K562 (cell line): ENCODE measurements at regions not wholly inside any gene's neighbourhood (a gene's known extent, or its start where the extent isn't known, plus 50 kb on each side); places are given as distances from the start of the nearest gene placed in this dataset.

ENCODE experiments used
- ATAC-seq: fragments of 200-7000 bp; cut with Tn5 transposase; 3 replicates; pipeline ENCODE4 v1.9.1; 2020; ENCODE audit warnings: moderate library complexity
- BruUV-seq: library from RNA; stranded (reverse); fragments of 400-500 nt; replicated peaks from 2 replicates; lab custom pipeline; 2021; lab: Mats Ljungman, UMichigan
- CTCF ChIA-PET: fragments of 300-600 bp; formaldehyde crosslinking; extraction: SDS; loops from one replicate; lab custom pipeline; 2021; ENCODE audit warnings: low intra/inter-chr PET ratio; lab: Yijun Ruan, JAX
- POLR2A ChIA-PET: fragments of 300-600, 350-650 bp; sonication (Branson Sonifier 250); formaldehyde crosslinking; extraction: SDS; loops from one replicate; lab custom pipeline; 2021; ENCODE audit warnings: antibody characterized with exemption, inconsistent platforms; lab: Yijun Ruan, JAX
- DNase-seq, 4 experiments: peaks; one replicate each; pipeline versions ENCODE4 v3.0.0 to v3.0.0-alpha.2; 2011 to 2018; ENCODE audit warnings: low spot score in 3 of 4, mixed read lengths in 3 of 4; ENCODE audit errors: extremely low read depth in 1 of 4
- FAIRE-seq: peaks from 2 replicates; lab custom pipeline; 2011; peaks lifted over from hg19 to GRCh38; lab: Jason Lieb, UNC
- H2AFZ ChIP-seq: 2 replicates; pipeline ENCODE4 v1.6.0; 2011; ENCODE audit warnings: low read depth, low read length, control low read depth, inconsistent platforms
- H3K27ac ChIP-seq: fragments of 200-600 bp; 3 replicates; pipeline ENCODE4 v1.8.0; 2011; ENCODE audit warnings: low read depth, mild to moderate bottlenecking, control low read depth, inconsistent platforms, low read length, moderate library complexity, mixed read lengths; ENCODE audit errors: extremely low read depth
- H3K27me3 ChIP-seq, 2 experiments: fragments of 300-600 bp in 1 of 2; 2 replicates in 1 of 2; 3 replicates in 1 of 2; pipeline versions ENCODE4 v1.6.0 to v1.8.0; 2011; ENCODE audit warnings: inconsistent platforms in 2 of 2, low read length in 2 of 2, mild to moderate bottlenecking in 1 of 2, mixed read lengths in 1 of 2, moderate library complexity in 1 of 2; ENCODE audit not compliant: control insufficient read depth in 2 of 2, insufficient read depth in 2 of 2
- H3K36me3 ChIP-seq: fragments of 300-600 bp; 3 replicates; pipeline ENCODE4 v1.8.0; 2011; ENCODE audit warnings: mild to moderate bottlenecking, low read length, inconsistent platforms; ENCODE audit not compliant: control insufficient read depth, insufficient read depth
- H3K4me1 ChIP-seq, 2 experiments: fragments of 200-600 bp in 1 of 2; replicated peaks in 1 of 2; 2 replicates in 1 of 2; 3 replicates in 1 of 2; pipeline versions ENCODE4 v1.5.1 to v1.8.0; 2011; ENCODE audit warnings: inconsistent platforms in 2 of 2, low read length in 2 of 2, mild to moderate bottlenecking in 1 of 2, mixed read lengths in 1 of 2, moderate library complexity in 1 of 2; ENCODE audit not compliant: control insufficient read depth in 2 of 2, insufficient read depth in 2 of 2
- H3K4me2 ChIP-seq: 2 replicates; pipeline ENCODE4 v1.6.1; 2011; ENCODE audit warnings: low read length, control low read depth, inconsistent platforms, mixed read lengths; ENCODE audit not compliant: insufficient read depth
- H3K4me3 ChIP-seq: fragments of 200-600 bp; sonication (generic), shearing (Covaris generic); 2 replicates; pipeline ENCODE4 v1.5.1; 2016; ENCODE audit warnings: control low read depth, inconsistent platforms
- H3K79me2 ChIP-seq: fragments of 200-600 bp; 3 replicates; pipeline ENCODE4 v1.8.0; 2011; ENCODE audit warnings: low read length, inconsistent platforms; ENCODE audit not compliant: control insufficient read depth, insufficient read depth
- H3K9ac ChIP-seq, 2 experiments: 2 replicates each; pipeline versions ENCODE4 v1.6.0 to v1.6.1; 2011; ENCODE audit warnings: low read depth in 2 of 2, low read length in 2 of 2, control low read depth in 1 of 2, inconsistent platforms in 1 of 2, mild to moderate bottlenecking in 1 of 2, mixed read lengths in 1 of 2; ENCODE audit not compliant: insufficient read depth in 1 of 2
- H3K9me1 ChIP-seq: one replicate; pipeline ENCODE4 v1.6.0; 2011; ENCODE audit warnings: inconsistent platforms, mild to moderate bottlenecking, low read length, moderate library complexity; ENCODE audit not compliant: control insufficient read depth, insufficient read depth
- H3K9me3 ChIP-seq: replicated peaks from 2 replicates; pipeline ENCODE4 v1.5.1; 2011; ENCODE audit warnings: low read depth, low read length, inconsistent platforms; ENCODE audit not compliant: control insufficient read depth, insufficient read depth
- H4K20me1 ChIP-seq: replicated peaks from 2 replicates; pipeline ENCODE4 v1.6.1; 2011; ENCODE audit warnings: low read length, inconsistent platforms, mixed read lengths; ENCODE audit not compliant: control insufficient read depth, insufficient read depth
- EGR1 ChIP-seq: fragments of 450-650 bp; conservative IDR thresholded peaks from 2 replicates; pipeline ENCODE4 v1.6.1; 2017; ENCODE audit warnings: mild to moderate bottlenecking
- GABPB1 ChIP-seq: sonication (generic); formaldehyde crosslinking; IDR thresholded peaks from 2 replicates; pipeline ENCODE4 v1.8.0; 2022; ENCODE audit warnings: mild to moderate bottlenecking, missing genetic modification reagents
- KAT2B ChIP-seq: IDR thresholded peaks from one replicate; pipeline ENCODE4 v1.6.1; 2012; ENCODE audit warnings: low read depth, mild to moderate bottlenecking, control low read depth, inconsistent platforms, low read length, moderate library complexity
- WGBS: fragments of 100-300 bp; shearing (Covaris generic); methylation state at CpG from one replicate; pipeline ENCODE4 v1.1.6; 2016; ENCODE audit warnings: low coverage, mixed read lengths; ENCODE audit not compliant: insufficient coverage; ENCODE audit errors: missing lambda C conversion rate; 5-methylcytosine and 5-hydroxymethylcytosine counted together
- in situ Hi-C: fragments of 300-500 bp; cut with MboI; formaldehyde crosslinking; loops from 4 replicates; pipeline ENCODE4 v1.15.0; 2018; ENCODE audit warnings: inconsistent platforms, mixed read lengths
- intact Hi-C: fragments of 100-400 bp; cut with micrococcal nuclease; formaldehyde crosslinking; loops from 2 replicates; pipeline ENCODE4 v1.14.2; 2022
- TF ChIP-seq, protein P1 (sequence below), 2 experiments: fragments of 150-350 bp in 1 of 2; IDR thresholded peaks; 2 replicates each; pipeline ENCODE4 v1.6.1; 2012 to 2016; ENCODE audit warnings: low read depth in 2 of 2, low read length in 2 of 2, mild to moderate bottlenecking in 1 of 2, moderate library complexity in 1 of 2

DNA sequence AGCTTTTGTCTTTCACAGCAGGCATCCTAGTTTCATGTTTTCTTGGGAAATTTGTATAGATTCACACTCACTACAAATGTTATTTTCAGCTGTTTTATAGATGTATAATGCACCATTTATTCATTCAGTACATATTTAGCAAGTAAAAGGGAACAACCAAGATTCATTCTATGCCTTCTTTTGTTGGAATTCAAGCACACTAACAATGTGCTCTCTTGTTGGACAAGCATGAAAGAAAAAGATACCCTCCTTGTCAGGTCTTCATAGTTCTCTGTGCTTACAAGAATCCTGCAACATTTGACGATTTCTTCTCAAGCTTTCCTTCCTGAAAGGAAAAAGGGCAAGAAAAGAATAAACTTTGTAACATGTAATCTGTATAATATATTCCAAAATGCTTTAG lies 456.0 kb downstream of the USP25 start (continued):
- TF ChIP-seq KAT2B (no peak), EGR1 (no peak)

DNA sequence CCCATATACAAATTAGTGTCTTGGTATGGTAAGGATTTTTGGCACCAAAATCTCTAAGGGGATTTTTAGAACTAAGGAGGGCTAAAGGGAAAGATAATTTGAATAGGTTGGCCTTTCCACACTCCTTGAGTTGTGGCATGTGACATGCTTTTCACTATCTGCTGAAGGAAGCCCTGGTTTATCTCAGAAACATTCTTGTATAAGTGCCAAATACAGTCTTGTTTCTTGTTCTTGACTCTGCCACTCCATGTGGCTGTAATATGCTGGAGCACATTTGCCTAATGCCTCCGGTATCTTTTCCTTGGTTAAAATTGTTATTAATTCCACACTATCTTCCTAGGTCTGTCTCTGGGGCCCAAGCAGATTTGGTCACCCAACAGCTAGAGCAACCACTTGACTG lies 457.0 kb downstream of the USP25 start:
- H3K27ac ChIP-seq: no peak overlapping the region
- CTCF ChIA-PET: no interaction called here
- H3K36me3 ChIP-seq: no peaks in the 10 kb centered on the region
- H4K20me1 ChIP-seq: no peaks in the 10 kb centered on the region
- 0% methylated on average over 1 of the region's 1 CpG for WGBS
- H3K4me3 ChIP-seq: no peak overlapping the region
- no peak for FAIRE-seq
- in situ Hi-C loops (no loop called here), intact Hi-C loops (no loop called here)
- H3K4me2 ChIP-seq: no peak overlapping the region
- DNase-seq: no peak
- no TSS peak for BruUV-seq
- ATAC-seq: no peak
- H3K9me3 ChIP-seq: no peaks in the 10 kb centered on the region
- no peaks in the 10 kb centered on the region for H3K9me1 ChIP-seq
- no peak overlapping the region for H3K9ac ChIP-seq
- no peaks in the 10 kb centered on the region for H3K79me2 ChIP-seq
- H3K4me1 ChIP-seq: no peaks in the 10 kb centered on the region
- H2AFZ ChIP-seq: no peak overlapping the region
- H3K27me3 ChIP-seq: no peaks in the 10 kb centered on the region
- TF ChIP-seq GABPB1 (CRISPR knock-in tag): no peak
- TF ChIP-seq, protein P1, sequence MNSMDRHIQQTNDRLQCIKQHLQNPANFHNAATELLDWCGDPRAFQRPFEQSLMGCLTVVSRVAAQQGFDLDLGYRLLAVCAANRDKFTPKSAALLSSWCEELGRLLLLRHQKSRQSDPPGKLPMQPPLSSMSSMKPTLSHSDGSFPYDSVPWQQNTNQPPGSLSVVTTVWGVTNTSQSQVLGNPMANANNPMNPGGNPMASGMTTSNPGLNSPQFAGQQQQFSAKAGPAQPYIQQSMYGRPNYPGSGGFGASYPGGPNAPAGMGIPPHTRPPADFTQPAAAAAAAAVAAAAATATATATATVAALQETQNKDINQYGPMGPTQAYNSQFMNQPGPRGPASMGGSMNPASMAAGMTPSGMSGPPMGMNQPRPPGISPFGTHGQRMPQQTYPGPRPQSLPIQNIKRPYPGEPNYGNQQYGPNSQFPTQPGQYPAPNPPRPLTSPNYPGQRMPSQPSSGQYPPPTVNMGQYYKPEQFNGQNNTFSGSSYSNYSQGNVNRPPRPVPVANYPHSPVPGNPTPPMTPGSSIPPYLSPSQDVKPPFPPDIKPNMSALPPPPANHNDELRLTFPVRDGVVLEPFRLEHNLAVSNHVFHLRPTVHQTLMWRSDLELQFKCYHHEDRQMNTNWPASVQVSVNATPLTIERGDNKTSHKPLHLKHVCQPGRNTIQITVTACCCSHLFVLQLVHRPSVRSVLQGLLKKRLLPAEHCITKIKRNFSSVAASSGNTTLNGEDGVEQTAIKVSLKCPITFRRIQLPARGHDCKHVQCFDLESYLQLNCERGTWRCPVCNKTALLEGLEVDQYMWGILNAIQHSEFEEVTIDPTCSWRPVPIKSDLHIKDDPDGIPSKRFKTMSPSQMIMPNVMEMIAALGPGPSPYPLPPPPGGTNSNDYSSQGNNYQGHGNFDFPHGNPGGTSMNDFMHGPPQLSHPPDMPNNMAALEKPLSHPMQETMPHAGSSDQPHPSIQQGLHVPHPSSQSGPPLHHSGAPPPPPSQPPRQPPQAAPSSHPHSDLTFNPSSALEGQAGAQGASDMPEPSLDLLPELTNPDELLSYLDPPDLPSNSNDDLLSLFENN (IDR thresholded peaks at IDR 0.05; ENCODE audit: low read depth in 2 of 2, low read length in 2 of 2): no peak
- POLR2A ChIA-PET: no interaction called here
